Brain microvascular endothelial cell (primary cell): ENCODE measurements at regions not wholly inside any gene's neighbourhood (a gene's known extent, or its start where the extent isn't known, plus 50 kb on each side); places are given as distances from the start of the nearest gene placed in this dataset.
"Not testable (repeated sequence)": the region's sequence is repeated elsewhere in the genome, so short reads cannot be mapped to it uniquely, and the experiment has no call there.

ENCODE experiments used
- DNase-seq: peaks from one replicate; pipeline ENCODE4 v3.0.0-alpha.2; 2020
- H3K27ac ChIP-seq: fragments of 250-450 bp; sonication (Bioruptor Pico); 2 replicates; pipeline ENCODE4 v1.5.1; 2020; ENCODE audit warnings: mild to moderate bottlenecking, moderate library complexity
- H3K27me3 ChIP-seq: fragments of 250-450 bp; sonication (Bioruptor Pico); replicated peaks from 2 replicates; pipeline ENCODE4 v1.5.1; 2020; ENCODE audit warnings: mild to moderate bottlenecking
- H3K36me3 ChIP-seq: fragments of 250-450 bp; sonication (Bioruptor Pico); replicated peaks from 2 replicates; pipeline ENCODE4 v1.5.1; 2020; ENCODE audit warnings: mild to moderate bottlenecking
- H3K4me3 ChIP-seq: 2 replicates; pipeline ENCODE4 v1.5.1; 2011; ENCODE audit warnings: low read depth, mild to moderate bottlenecking, control low read depth, low read length, moderate library complexity
- in situ Hi-C: cut with HindIII; loops from 2 replicates; pipeline ENCODE4 v1.10.0; 2017; ENCODE audit warnings: low sequenced_read_pairs, low pct_ligation_motif_present
- TF ChIP-seq, protein P1 (sequence below): IDR thresholded peaks from 2 replicates; pipeline ENCODE4 v1.5.1; 2011; ENCODE audit warnings: low read depth, mild to moderate bottlenecking, moderate library complexity, low read length, control low read depth, inconsistent platforms; ENCODE audit errors: missing control alignments

DNA sequence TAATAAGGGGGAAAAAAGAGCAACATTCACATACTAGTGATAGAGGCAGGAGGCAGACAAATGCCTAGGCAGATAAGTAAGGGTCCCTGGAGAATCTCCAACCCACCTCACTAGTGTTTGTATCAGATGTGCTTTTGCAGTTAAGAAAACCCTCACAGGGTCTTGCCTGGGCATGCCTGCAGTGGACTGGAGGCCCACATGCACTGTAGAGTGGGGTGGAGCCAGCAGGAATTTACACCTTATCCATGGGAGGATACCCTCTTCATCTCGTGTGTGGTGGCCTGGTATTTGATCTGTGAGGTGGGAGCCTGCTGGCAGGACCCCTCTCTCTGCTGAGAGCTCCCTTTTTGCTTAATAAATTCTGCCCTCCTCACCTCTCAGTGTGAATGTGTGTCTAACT is 238.0 kb upstream of the SLC16A7 start:
- Histone ChIP-seq H3K27ac (no peak overlapping the region), H3K27me3 (no peaks in the 10 kb centered on the region), H3K36me3 (no peaks in the 10 kb centered on the region), H3K4me3 (no peak overlapping the region)
- in situ Hi-C loops: no loop called here
- no peak for DNase-seq
- TF ChIP-seq, protein P1, sequence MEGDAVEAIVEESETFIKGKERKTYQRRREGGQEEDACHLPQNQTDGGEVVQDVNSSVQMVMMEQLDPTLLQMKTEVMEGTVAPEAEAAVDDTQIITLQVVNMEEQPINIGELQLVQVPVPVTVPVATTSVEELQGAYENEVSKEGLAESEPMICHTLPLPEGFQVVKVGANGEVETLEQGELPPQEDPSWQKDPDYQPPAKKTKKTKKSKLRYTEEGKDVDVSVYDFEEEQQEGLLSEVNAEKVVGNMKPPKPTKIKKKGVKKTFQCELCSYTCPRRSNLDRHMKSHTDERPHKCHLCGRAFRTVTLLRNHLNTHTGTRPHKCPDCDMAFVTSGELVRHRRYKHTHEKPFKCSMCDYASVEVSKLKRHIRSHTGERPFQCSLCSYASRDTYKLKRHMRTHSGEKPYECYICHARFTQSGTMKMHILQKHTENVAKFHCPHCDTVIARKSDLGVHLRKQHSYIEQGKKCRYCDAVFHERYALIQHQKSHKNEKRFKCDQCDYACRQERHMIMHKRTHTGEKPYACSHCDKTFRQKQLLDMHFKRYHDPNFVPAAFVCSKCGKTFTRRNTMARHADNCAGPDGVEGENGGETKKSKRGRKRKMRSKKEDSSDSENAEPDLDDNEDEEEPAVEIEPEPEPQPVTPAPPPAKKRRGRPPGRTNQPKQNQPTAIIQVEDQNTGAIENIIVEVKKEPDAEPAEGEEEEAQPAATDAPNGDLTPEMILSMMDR: no peak

DNA sequence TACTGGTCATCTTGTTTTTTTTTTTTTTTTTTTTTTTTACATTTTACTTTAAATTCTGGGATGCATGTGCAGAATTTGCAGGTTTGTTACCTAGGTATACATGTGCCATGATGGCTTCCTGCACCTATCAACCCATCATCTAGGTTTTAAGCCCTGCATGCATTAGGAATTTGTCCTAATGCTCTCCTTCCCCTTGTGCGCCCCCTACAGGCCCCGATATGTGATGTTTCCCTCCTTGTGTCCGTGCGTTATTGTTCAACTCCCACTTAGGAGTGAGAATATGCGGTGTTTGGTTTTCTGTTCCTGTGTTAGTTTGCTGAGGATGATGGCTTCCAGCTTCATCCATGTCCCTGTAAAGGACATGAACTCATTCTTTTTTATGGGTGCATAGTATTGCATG is 249.6 kb upstream of the SLC16A7 start:
- DNase-seq, H3K36me3 ChIP-seq, in situ Hi-C loops, H3K4me3 ChIP-seq, H3K27me3 ChIP-seq, H3K27ac ChIP-seq: not testable (repeated sequence)
- TF ChIP-seq, protein P1: peak; percentile 42

DNA sequence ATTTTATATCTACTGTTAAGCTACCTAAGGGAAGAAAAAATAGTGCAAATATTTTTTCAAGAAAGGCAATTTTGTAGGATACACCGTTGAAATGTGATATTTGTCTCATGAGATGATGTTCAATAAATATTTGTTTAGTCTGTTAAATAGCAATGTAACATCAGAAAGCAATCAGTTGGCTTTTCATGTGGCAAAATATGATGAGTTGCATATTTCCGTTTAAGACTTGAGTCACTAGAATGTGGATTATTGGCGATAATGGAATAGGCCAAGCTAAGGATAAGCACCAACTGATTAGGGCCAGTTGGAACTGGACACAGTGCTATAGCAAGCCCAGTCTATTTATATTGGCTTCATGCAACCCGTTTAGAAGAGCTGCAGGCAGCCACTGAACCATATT is 250.4 kb upstream of the SLC16A7 start:
- TF ChIP-seq, protein P1: no peak
- Histone ChIP-seq H3K4me3 (no peak overlapping the region), H3K27ac (no peak overlapping the region), H3K36me3 (no peaks in the 10 kb centered on the region), H3K27me3 (no peaks in the 10 kb centered on the region)
- DNase-seq: no peak
- in situ Hi-C loops: no loop called here

DNA sequence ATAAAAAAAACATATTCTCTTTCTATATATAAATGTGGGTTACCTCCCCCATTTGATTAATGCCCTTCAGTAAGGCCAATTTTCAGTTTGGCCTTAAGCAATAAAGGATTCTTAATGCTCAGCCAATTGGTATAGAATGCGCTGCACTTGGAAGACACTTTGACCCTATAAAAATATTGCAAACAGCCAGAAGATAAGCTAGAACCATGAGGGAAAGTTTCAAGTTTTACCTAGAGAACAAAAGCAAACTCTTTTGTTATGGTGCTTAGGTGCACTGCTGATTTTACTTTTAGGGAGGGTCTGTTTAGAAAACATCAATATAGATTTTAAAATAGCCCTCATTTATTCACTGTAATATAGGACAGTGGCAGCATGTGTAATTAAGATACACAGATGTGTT is 251.6 kb upstream of the SLC16A7 start:
- Histone ChIP-seq H3K4me3 (no peak overlapping the region), H3K36me3 (no peaks in the 10 kb centered on the region), H3K27ac (no peak overlapping the region), H3K27me3 (no peaks in the 10 kb centered on the region)
- TF ChIP-seq, protein P1: no peak
- no peak for DNase-seq
- in situ Hi-C loops: no loop called here

- H3K27me3 ChIP-seq: no peaks in the 10 kb centered on the region
- in situ Hi-C loops: no loop called here
- H3K27ac ChIP-seq: no peak overlapping the region
- no peak overlapping the region for H3K4me3 ChIP-seq
- no peaks in the 10 kb centered on the region for H3K36me3 ChIP-seq
- DNase-seq: no peak
- TF ChIP-seq, protein P1: no peak
Measured at GRCh38 chr12:59329462-59329861, 266.4 kb upstream of the SLC16A7 start.

DNA sequence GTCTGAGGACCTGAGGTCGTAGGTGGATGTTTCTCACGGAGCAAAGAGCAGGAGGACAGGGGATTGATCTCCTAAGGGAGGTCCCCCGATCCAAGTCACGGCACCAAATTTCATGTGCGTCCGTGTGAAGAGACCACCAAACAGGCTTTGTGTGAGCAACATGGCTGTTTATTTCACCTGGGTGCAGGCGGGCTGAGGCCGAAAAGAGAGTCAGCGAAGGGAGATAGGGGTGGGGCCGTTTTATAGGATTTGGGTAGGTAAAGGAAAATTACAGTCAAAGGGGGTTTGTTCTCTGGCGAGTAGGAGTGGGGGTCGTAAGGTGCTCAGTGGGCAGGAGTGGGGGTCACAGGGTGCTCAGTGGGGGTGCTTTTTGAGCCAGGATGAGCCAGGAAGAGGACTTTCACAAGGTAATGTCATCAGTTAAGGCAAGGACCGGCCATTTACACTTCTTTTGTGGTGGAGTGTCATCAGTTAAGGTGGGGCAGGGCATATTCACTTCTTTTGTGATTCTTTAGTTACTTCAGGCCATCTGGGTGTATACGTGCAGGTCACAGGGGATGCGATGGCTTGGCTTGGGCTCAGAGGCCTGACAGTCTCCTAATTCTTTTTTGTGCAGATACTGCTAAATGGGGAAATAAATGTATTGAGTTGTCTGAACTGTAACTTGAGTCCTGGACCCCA is 267.3 kb upstream of the SLC16A7 start:
- H3K27ac ChIP-seq, H3K36me3 ChIP-seq, DNase-seq, in situ Hi-C loops, H3K27me3 ChIP-seq, H3K4me3 ChIP-seq: not testable (repeated sequence)

DNA sequence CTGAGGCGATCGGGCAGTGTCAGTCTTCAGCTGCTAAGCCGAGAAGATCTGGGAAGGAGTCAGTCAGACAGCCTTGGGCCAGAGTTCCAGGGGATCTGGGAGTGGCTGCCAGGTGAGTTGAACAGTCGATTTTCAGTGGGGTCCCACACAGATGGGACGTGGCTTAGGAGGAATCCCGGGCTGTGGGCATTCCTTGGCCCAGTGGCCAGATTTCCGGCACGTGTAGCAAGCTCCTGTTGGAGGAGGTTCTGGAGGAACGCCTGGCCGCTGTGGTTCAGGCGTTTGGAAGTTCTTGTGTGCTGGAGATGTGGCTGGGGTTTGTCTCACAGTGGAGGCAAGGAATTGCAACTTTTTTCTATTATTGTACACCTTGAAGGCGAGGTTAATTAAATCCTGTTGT is 269.4 kb upstream of the SLC16A7 start:
- H3K27me3 ChIP-seq, H3K36me3 ChIP-seq, H3K27ac ChIP-seq, in situ Hi-C loops, DNase-seq, H3K4me3 ChIP-seq: not testable (repeated sequence)
